Fibroblast of mammary gland (primary cell): ENCODE measurements at regions not wholly inside any gene's neighbourhood (a gene's known extent, or its start where the extent isn't known, plus 50 kb on each side); places are given as distances from the start of the nearest gene placed in this dataset.
"Not testable (repeated sequence)": the region's sequence is repeated elsewhere in the genome, so short reads cannot be mapped to it uniquely, and the experiment has no call there.

Source experiments
- DNase-seq: peaks from one replicate; pipeline ENCODE4 v3.0.0-alpha.2; 2010; ENCODE audit warnings: low read depth
- H3K4me3 ChIP-seq: 2 replicates; pipeline ENCODE4 v1.5.1; 2011; ENCODE audit warnings: low read depth, mild to moderate bottlenecking, low read length, moderate library complexity; ENCODE audit not compliant: control insufficient read depth
- CTCF ChIP-seq: conservative IDR thresholded peaks from 2 replicates; pipeline ENCODE4 v1.5.1; 2011; ENCODE audit warnings: low read depth, low read length, inconsistent platforms; ENCODE audit not compliant: control insufficient read depth, insufficient read depth

- H3K4me3 ChIP-seq: no peak overlapping the region
- no peak for DNase-seq
- TF ChIP-seq CTCF: no peak
Measured at GRCh38 chr6:166235666-166236292, 68.1 kb upstream of the TBXT start.

- H3K4me3 ChIP-seq, DNase-seq: not testable (repeated sequence)
Measured at GRCh38 chr6:166231181-166231580, 63.5 kb upstream of the TBXT start.

GRCh38 chr6:166228839-166229528 lies 61.3 kb upstream of the TBXT start:
- no peak for TF ChIP-seq CTCF
- DNase-seq: no peak
- no peak overlapping the region for H3K4me3 ChIP-seq

GRCh38 chr6:166228425-166228824 lies 60.8 kb upstream of the TBXT start:
- TF ChIP-seq CTCF: no peak
- DNase-seq: no peak

GRCh38 chr6:166223079-166223478 lies 55.4 kb upstream of the TBXT start:
- no peak for DNase-seq
- H3K4me3 ChIP-seq: no peak overlapping the region
- no peak for TF ChIP-seq CTCF

More at GRCh38 chr6:166228425-166228824, 60.8 kb upstream of the TBXT start:
- H3K4me3 ChIP-seq: no peak overlapping the region

- DNase-seq: no peak
- H3K4me3 ChIP-seq: no peak overlapping the region
- TF ChIP-seq CTCF: no peak
Measured at GRCh38 chr6:166222631-166223030, 55.0 kb upstream of the TBXT start.

- TF ChIP-seq CTCF: no peak
- DNase-seq: no peak
- no peak overlapping the region for H3K4me3 ChIP-seq
Measured at GRCh38 chr6:166221636-166222035, 54.0 kb upstream of the TBXT start.
